ENCODE measurements at regions not wholly inside any gene's neighbourhood (a gene's known extent, or its start where the extent isn't known, plus 50 kb on each side); places are given as distances from the start of the nearest gene placed in this dataset.

DNA sequence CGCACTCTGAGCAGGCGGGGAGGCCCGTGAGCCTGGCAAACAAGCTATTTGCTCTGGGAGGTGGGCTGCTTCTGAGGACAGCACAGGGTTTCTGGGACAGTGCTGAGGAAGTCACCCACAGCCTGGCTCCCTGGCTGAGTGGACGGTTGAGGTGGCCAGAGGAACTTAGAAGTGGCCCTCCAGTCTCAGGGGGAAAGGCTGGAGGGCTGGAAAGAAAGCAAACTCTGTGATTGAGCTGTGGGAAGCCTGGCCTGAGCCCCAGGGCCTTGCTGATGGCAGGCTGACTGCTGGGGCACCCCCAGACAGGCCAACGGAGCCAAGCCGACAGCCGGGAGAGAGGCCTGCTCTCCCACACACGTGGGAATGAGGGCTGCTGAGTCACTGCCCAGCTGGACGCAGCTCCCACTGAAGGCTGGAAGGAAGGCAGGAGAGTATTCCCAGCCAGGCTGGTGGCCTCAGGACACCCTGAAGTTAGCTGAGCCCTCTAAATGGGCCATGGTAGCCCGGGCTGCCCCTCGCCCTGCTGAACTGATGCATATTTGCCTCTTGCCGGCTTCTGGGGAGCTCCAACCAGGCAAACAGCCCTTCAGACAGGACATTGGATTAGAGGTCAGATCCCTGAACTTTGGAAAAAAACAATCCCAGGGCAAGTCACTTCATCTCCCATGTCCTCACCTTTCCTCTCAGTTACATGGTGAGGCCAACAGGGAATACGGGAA lies 98.0 kb upstream of the TLE3 start:
- no peak for DNase-seq

DNA sequence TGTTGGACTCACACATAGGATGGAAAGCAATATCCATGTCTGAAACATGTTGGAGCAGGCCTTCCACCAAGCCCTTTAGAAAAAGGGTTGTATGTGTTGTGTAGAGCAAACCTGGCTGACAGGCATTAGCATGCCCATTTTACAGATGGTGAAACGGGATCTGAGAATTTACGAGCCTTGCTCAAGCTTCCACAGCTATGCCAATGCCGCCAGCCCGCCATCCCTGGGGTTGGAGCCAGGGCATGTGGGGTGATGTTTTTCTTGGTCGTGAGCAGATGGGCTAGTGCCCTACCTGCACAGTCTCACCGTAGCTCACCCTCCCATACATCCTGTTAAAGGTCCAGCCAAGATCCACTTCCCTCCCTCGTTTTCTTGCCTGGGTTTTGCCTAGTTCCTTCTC lies 97.5 kb upstream of the TLE3 start:
- no peak for DNase-seq

DNA sequence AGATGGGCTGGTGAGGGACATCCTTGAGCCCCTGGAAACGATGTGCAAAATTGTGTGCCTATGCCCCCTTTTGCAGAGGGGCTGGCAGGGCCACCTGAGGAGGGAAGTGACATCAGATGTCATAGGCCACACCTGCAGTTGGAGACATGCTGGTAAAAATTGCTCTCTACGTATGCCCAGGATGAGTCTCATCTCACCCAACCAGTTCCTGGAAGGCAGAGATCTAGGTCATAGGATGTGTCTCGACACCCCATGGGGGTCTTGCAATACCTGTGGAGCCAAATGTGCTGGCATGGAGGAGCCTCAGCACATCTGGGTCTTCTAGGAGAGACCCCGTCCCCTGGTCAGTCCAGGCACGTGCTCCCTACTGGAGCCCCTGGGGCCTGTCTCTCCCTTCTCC lies 96.5 kb upstream of the TLE3 start:
- DNase-seq: no peak

DNA sequence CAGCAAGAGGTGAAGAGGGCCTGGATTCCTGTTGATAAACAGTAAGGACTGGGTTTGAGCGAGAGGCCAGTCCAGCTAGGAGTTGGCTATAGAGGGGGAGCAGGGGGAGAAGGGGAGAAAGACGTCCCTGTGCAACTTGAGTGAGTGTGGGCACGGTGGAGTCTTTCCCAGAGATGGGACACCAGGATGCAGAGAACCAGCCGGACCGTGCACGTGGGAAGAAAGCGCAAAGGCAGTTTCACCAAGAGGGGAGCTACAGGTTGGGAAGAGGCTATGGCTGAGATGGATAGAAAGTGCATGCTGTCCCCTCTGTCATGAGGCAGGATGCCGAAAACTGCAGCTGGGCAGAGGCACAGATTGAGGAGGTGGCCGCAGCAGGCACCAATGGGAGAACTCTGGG lies 96.0 kb upstream of the TLE3 start:
- no peak for DNase-seq

DNA sequence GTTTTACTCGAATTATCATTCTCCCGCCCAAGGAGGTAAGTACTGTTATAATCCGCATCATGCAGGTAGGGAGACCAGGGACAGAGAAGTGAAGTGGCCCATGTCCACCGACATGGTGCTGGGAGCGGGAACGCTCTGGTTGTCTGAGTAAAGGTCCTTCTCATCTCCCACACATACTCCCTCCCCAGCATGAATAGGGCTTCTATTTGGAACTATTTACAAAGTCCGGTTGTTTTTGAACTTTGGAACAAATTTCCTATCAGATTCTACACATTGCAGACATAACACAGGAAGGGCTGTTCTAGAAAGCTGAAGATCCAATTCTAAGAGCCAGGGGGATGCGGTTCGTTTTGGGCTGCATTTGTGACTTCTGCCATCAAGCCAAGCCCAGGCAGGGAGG lies 94.8 kb upstream of the TLE3 start:
- DNase-seq: no peak

DNA sequence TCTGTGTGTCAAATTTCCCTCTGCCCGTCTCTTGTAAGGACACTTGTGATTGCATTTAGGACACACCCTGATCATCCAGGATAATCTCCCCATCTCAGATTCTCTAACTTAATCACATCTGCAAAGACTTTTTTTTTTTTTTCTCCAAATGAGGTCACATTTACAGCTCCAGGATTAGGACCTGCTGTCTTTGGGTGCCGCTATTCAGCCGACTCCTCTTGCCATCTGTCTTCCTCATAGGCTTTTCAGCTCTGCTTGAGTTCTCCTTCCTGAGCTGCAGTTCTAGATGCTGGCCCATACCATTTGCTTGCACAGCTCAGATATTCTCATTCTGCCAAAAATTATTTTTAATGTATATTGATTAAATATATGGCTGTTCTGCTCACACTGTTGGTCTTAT lies 94.3 kb upstream of the TLE3 start:
- DNase-seq: no peak

DNA sequence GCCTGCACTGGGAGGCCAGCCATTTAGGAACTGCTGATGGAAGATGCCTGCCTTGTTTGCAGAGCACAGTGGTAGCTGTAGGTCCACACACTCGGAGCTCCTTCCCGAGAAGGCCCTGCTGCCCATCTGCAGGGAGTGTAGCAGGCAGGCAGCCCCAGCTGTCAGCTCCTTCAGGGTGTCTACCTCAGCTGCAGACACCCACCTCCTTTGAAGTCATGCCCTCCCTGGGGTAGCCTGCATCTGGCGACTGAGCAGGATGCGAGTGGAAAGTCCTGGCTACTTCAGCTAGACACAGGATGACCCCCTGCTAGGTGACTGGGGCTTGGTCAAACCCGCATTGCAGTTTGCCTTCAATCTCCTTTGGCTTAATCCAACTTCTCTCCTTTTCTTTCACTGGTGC lies 93.2 kb upstream of the TLE3 start:
- DNase-seq: no peak

DNA sequence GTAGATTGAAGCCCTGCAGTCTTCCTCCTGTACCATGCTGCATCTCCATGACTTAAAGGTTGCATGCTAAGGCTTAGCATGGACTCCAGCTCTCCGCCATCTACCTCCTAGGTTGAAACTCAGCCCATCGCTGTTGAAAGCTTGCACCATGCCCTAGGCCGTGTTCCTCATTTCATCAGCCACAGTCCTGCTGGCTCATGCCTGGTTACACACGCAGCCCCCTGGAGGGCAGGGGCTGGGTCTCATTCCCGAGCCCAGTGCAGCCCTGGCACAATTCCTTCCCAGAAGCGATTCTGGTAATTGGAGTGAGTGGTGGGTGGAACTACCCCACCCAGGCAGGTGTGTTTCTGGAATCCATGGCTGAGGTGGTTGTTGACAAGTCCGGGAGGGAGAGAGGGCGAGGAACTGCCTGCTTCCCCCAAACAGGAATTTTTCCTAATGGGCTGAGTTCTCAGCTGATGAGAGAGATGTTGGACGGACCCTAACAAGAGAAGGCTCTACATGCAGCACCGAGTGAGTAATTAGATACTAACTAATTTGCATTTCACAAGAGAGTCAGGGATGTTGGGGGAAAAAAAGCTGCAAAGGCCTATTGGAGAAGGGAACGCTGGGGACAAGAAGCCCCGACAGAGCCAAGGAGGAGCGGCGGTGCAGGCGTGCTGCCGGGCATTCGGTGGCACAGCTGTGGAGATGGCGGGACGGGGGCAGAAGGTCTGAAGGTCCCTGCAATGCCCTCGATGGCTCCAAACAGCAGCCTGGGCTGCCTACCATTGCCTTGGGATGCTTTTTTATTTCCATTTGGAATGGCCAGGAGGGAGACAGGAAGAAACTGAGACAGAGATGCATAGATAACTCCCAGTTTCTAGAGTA lies 92.3 kb upstream of the TLE3 start:
- DNase-seq: no peak

DNA sequence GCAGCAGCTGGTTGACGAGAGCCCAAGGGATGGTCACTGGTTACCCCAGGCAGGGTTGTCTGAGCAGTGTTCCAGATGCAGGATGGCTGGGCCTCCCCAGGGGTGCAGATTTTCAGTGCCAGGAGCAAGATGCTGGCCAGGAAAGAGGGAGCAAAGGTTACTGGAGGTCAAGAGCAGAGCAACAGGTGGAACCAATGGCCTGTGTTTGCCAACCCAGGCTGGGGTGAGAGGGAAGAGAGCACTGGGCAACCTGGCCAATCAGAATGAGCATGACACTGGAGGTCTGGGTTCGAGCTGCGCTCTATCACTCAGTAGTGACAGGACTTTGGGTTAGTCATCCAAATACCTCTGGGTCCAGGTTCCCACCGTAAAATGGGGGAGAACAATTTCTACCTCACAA lies 90.6 kb upstream of the TLE3 start:
- no peak for DNase-seq

DNA sequence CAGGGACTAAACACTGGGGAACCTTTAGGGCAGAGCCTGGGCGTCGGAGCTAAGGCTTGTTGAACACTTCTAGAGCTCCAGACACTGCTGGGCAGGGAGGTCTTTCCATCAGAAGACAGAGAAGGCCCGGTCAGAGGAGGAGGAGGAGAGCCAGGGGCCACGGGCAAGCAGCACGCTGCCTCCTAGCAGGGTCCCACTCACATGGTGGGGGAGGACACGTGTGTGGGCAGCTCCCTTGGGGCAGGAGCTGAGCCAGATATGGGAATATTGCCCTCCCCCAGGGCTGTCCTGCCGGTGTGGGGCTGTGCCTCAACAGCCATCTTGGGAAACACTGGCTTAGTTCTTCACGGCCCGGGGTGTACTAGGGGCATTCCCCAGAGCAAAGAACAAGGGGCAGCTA lies 89.6 kb upstream of the TLE3 start:
- no peak for DNase-seq

DNA sequence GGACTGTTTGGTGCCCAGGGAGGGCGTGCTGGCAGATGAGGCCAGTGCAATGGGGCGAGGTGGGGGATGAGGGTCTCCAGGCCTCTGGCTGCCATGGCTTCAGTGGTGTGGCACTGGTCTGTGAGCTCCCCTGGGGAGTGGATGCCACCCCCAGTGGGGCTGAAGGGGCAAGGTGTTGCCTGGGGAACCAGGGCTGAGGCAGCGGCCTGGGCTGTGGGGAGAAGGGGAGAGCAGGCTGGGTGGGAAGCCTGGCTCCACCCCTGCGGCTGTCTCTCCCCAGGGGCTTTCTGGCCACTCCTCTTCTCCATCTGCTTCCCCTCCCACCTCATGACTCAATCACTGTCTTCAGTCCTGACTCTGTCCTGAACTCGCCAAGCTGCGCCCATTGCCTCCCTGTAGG lies 88.4 kb upstream of the TLE3 start:
- no peak for DNase-seq

DNA sequence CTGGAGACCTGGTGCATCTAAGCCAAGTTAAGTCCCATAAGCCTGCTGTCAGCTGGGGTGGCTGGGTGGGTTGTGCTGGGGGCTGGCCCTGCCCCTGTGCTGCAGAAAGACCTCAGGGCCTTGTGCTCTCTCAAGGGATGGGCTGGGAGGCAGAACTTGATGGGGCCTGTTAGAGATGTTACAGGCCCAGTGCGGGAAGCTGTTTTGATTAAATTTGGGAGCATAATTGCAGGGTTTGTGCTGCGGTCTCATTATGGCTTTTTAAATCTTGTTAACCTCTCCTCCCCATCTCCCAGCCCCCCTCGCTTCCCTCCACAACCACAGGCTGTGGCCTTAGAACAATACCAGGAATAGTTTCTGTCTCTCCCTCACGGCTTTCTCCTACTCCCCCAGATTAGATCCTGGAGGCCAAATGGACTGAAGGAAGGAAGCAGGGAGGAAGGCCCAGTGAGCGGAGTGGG lies 87.6 kb upstream of the TLE3 start:
- DNase-seq: no peak

DNA sequence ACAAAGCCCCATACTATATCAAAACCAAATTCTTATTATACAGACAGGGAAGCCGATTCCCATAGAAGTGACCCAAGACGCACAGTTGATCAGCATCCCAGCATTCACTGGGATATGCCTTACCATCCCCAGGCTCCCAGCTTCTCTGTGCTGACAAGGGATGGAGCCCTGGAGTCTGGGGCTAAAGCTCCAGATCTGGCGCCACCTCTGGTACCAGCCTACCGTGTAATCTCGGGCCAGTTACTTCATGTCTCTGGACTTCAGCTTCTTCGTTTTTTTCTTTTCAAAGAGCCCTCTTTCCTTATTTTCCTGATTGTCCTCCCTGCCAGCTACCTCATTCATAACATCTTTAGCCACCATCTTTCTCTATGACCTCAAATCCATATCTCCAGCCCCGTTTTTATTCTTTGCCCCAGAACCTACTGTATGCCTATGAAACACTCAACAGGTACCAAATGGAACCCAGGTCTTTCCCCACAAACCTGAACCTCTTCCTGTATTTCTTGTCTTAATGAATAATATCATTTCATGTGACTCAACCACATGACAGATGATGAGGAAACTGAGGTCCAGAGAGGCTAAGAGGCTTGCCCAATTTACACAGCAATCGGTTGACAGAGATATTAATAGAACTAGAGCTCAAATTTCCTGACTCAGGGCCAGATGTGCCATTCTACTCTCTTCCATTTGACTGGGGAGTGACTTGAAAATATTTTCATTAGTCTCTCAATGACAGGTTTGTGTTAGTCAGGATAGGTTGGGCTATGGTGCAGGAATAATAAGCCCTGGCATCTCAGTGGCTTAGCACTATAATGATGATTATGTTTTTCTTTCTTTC lies 85.4 kb upstream of the TLE3 start:
- no peak for DNase-seq

DNA sequence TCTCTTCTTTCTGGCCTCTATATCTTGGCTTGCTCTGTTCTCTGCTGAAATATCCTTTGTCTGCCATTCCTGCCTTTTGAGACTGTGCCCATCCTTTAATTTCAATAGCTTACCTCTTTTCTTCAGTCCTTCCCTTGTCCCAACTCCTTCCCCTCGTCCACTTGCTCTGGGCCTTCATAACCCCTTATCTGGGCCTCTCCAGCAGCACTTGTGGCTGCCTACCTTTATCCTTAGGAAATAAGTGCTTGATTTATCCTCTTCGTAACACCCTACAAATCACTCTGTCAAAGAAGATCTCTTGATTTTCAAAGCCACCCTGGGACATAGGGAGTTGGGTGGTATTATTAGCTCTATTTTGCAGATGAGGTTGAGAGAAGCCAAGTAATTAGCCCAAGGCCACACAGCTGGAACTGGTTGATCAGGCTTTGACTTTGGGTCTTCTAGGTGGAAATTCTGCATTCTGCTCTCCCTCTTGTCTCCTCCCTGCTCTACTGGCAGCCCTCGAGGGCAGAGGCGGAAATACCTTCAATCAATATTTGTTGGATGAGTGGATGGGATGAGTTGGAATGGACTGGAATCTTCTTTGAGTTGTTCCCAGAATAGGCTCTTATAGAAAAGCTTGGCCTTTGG lies 84.0 kb upstream of the TLE3 start:
- DNase-seq: no peak

DNA sequence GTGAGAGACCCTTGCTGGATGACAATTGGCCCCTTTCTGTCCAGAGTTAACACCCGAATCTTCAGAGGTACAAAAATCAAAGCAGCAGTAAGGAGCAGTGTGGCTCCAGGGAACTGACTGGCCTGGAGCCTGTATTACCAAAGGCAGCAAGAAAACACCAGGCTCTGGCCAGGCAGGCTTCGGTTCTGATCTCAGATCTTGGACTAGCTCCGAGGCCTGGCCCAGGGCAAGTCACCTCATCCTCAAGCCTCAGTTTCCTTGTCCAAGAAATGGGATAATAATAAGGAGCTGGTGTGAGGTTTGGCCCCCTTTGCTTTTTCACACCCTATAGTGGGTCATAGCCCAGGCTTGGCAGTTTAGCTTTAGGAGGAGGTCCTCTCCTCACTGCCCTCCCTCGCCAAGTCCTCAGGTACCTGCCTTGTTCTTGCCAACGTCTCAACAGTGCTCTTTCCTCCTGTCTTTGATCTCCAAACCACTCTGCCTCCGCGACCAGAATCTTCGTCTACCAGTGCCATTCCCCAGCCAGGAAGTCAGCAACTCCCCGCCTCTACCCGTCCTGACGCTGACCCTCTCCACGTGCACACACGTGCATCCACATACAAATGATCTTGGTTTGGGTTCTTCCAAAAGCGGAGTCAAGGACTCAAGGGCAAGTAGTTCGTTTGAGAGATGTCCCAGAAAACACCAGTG lies 82.6 kb upstream of the TLE3 start:
- no peak for DNase-seq

DNA sequence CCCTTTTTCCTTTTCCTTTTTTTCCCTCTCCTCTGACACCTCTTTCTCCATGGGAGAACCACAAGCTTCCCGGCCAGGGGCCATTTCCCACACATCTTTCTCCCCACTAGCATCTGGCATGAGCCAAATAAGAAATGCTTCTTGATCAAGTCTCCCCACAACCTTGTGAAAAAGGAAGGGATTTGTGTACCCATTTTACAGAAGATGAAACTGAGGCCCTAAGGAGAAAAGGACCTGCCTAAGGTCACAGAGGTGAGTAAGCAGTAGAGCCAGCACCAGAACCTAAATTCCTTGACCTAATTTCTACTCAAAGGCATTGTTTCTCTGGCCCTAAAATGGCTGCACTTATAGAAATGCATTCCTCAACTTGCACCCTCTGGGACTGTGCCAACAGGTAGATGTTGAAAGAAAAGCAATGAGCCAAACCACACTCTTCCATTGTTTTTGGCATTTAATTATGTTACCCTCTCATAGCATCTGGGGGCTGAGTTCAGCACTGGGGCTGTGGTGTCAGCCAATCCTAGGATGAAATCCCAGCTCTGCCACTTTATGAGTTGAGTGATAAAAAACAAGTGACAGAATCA lies 81.7 kb upstream of the TLE3 start:
- DNase-seq: no peak

DNA sequence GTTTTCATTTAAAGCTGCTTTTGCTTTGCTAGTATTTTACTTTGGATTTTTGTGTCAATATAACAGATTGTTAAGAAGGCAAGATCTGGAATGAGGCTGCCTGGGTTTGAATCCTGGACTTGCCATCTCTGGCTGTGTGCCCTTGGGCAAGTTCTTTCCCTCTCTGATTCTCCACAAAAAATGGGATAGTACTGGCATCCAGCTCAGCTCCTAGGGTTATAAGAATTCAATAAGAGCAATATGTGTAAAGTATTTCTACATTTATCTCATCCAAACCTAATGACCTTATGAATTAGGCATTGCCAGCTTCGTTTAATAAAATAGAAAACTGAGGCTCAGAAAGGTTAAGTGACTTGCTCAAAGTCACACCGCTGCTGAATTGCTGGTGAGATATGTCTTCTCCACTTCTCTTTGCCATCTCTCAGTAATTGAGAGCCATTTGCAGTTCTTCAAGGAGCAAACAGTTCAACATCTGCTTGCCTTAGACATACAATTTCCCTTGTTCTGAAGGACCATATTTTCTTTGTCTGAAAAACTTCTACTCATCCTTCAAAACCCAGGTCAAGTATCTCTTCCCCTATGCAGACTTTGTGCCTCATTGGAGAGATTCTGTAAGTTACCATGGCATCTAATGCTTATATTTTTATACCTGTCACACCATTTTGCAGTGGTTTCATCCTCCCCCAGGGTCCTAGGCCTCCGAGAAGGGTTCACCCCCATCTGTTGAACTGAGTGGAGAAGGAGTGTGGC lies 80.8 kb upstream of the TLE3 start:
- no peak for DNase-seq

DNA sequence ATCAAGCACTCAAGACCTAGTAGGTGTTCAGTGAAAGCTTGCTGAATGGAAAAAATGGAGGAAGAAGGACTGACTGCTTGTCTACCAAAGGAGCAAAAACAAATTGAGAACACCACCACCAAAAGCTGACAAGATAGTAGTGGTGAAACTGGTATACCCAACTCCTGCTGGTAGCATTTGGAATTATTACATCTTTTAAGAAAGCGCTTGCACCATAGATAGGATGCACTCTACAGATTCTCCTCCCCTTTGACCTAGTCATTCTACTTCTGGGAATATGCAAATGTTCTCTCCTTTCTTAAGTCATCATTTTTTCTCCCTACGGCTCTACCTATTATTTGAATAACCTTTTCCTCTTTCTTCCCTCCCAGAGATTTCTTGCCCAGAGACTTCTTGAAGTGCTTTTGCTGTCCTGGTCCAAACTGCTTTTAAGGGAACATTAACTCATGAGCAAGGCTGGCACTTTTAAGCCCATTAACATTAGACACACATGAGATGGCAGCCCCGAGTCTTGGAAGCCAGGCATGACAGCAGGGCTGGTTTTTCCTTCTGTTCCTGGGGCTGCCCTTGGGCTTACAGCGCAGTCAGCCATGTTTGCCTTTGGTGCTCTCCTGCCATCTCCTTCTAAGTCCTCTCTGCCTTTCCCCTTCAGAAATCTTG lies 75.0 kb upstream of the TLE3 start:
- DNase-seq: no peak

DNA sequence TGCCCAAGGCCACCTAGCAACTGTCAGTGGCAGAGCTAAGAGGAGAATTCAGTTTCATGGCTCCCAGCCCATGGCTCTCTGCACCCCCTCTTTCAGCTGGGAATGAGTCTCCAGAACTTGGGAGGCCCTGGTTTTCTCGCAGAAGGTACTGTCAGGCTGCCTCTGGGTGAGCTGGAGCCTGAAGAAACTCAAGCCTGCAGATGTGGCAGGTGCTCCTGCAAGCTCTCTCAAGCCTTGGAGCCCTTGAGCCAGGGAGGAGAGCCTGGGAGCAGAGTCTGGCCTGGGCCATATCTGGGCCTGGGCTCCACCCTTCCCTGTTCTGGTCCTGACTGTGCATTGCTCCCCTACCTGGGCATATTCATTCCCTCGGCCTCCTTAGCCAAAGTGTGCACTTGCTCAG lies 74.4 kb upstream of the TLE3 start:
- DNase-seq: no peak

DNA sequence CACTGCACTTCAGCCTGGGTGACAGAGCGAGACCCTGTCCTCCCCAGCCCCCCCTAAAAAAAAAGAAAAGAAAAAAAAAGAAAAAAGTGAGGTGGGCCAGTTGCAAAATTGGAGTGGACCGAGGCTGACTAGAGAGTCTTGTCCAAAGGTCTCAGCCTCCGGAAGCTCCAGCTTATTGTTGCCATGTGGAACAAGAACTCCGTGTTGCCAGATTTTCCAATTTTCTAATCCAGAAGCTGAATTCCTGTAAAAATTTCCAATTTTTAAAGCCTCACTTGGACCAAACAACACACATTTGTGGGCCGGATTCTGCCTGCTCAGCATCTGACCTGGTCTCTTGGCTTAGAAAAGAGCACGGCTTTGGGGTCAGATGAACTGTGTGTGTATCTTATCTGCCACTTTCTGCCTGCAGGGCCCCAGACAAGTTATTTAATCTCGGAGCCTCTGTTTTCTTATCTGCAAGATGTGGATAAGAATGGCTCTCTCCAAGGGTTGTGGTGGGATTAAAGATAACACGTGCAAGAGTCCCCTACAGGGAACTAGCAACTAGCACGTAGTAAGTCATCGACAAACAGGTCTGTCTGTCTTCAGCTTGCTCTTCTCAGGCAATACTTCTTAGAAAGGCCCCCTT lies 73.7 kb upstream of the TLE3 start:
- DNase-seq: no peak

All from T-helper 9 cell (primary cell).